Right atrium auricular region (tissue), 2 donors: ENCODE measurements at regions not wholly inside any gene's neighbourhood (a gene's known extent, or its start where the extent isn't known, plus 50 kb on each side); places are given as distances from the start of the nearest gene placed in this dataset.
A peak's percentile ranks its signal among the peaks of the same experiment; 100 is the strongest.

Experiments used
- DNase-seq: peaks from one replicate; pipeline ENCODE4 v3.0.0-alpha.2; 2019; ENCODE audit warnings: low spot score
- H3K27ac ChIP-seq, 2 donors: fragments of 200-600 bp; sonication (generic); 1 replicate in 1 of 2; 2 replicates in 1 of 2; pipeline ENCODE4 v1.5.1; 2016 to 2019
- H3K27me3 ChIP-seq, 2 donors: fragments of 200-600 bp; sonication (generic); one replicate each; pipeline versions ENCODE4 v1.5.1 to v1.6.0; 2017 to 2019
- H3K36me3 ChIP-seq: fragments of 200-600 bp; sonication (generic); one replicate; pipeline ENCODE4 v1.5.1; 2016
- H3K4me1 ChIP-seq, 2 donors: fragments of 200-600 bp; sonication (generic); one replicate each; pipeline versions ENCODE4 v1.5.1 to v1.6.0; 2017 to 2019
- H3K4me3 ChIP-seq, 2 donors: fragments of 200-600 bp; sonication (generic); 1 replicate in 1 of 2; 2 replicates in 1 of 2; pipeline ENCODE4 v1.5.1; 2017 to 2019; ENCODE audit warnings: mild to moderate bottlenecking in 1 of 2, moderate library complexity in 1 of 2
- H3K9me3 ChIP-seq, 2 donors: fragments of 200-600 bp; sonication (generic); one replicate each; pipeline ENCODE4 v1.5.1; 2019
- TF ChIP-seq, protein P1 (sequence below), 2 donors: fragments of 200-600 bp; sonication (generic); IDR thresholded peaks; one replicate each; pipeline ENCODE4 v1.5.1; 2019; ENCODE audit warnings: antibody characterized with exemption in 2 of 2

DNA sequence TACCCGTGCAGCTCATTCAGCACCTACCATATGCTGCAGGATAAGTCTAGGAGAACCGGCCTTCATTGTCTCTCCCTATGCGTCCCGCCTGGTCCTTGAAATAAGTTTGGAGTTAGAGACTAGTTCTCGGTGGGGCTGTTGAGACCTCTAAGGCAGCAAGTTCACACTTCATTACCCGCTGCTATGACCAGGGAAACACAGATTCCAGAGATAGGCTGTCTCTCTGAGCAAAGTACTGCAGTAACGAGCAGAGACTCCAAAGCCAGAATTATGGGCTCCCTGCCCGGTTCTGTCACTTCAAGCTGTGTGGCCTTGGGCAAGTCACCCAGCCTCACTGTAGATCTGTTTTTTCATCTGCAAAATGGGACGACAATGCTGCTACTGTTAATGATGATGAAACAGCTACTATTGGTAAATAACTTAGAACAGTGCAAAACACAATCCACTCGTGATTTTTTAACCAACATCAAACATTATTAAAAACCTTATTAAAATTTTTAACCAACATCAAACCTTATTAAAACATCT lies 184.1 kb downstream of the USP12 start:
- TF ChIP-seq, protein P1, sequence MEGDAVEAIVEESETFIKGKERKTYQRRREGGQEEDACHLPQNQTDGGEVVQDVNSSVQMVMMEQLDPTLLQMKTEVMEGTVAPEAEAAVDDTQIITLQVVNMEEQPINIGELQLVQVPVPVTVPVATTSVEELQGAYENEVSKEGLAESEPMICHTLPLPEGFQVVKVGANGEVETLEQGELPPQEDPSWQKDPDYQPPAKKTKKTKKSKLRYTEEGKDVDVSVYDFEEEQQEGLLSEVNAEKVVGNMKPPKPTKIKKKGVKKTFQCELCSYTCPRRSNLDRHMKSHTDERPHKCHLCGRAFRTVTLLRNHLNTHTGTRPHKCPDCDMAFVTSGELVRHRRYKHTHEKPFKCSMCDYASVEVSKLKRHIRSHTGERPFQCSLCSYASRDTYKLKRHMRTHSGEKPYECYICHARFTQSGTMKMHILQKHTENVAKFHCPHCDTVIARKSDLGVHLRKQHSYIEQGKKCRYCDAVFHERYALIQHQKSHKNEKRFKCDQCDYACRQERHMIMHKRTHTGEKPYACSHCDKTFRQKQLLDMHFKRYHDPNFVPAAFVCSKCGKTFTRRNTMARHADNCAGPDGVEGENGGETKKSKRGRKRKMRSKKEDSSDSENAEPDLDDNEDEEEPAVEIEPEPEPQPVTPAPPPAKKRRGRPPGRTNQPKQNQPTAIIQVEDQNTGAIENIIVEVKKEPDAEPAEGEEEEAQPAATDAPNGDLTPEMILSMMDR (IDR thresholded peaks at IDR 0.05), result no peak
- Histone ChIP-seq H3K27ac (no peak overlapping the region), H3K27me3 (no peaks in the 10 kb centered on the region), H3K36me3 (no peaks in the 10 kb centered on the region), H3K4me3 (no peak overlapping the region), H3K9me3 (no peaks in the 10 kb centered on the region), H3K4me1 (peaks cover 0 to 21% of the 10 kb centered on the region in 2 donors)
- no peak for DNase-seq

- no peaks in the 10 kb centered on the region for H3K36me3 ChIP-seq
- H3K27me3 ChIP-seq, result no peaks in the 10 kb centered on the region
- H3K9me3 ChIP-seq, result no peaks in the 10 kb centered on the region
- TF ChIP-seq, protein P1 (IDR thresholded peaks at IDR 0.05), result peak; percentile 66 to 79
- no peak overlapping the region for H3K4me3 ChIP-seq
- peak; percentile 87 for DNase-seq
- H3K4me1 ChIP-seq, result peaks cover 0 to 17% of the 10 kb centered on the region in 2 donors
- H3K27ac ChIP-seq, result no peak overlapping the region
These were observed 186.2 kb downstream of the USP12 start for GRCh38 chr13:26985285-26985878.

GRCh38 chr13:26984337-26984736 lies 187.3 kb downstream of the USP12 start:
- no peak for DNase-seq
- TF ChIP-seq, protein P1 (IDR thresholded peaks at IDR 0.05), result no peak
- Histone ChIP-seq H3K4me1 (peaks cover 0 to 21% of the 10 kb centered on the region in 2 donors), H3K27ac (peak overlapping the region in 1 of 2 donors; percentile 81), H3K36me3 (no peaks in the 10 kb centered on the region), H3K9me3 (no peaks in the 10 kb centered on the region), H3K27me3 (no peaks in the 10 kb centered on the region), H3K4me3 (no peak overlapping the region)

DNA sequence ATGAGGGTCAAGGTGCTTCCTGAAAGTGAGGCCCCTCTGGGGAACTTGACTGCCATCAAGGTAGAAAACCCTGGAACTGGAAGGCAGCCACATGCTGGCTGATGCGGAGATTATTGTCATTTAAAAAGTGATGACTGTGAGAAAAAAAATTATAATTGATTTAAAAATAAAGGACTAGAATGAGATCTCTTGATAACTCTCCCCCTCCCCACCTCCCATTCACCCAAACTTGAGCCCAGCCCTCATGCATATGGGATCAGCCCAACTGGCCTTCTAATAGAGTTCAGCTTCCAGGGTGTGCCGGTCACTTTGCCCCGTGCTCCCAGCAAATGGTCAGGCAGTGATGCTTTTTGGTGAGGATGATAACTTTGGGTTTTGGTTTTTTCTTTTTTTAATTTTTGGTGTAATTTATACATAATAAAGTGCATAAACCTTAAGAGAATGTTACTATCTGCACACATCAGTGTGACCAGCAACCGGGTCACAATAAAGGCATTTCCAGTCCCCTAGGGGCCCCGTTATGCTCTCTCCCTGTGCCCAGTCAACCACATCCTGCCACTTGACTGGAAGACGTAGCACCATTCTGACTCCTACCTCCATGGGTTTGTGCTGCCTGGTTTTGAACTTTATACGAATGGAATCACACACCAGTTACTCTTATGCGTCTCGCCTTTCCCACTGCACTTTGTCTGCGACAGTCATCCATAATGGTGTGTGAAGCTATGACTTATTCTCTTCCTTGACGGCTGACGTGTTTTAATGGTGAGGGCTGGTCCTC lies 187.9 kb downstream of the USP12 start:
- DNase-seq, result no peak

GRCh38 chr13:26980099-26981031 lies 191.2 kb downstream of the USP12 start:
- H3K36me3 ChIP-seq, result no peaks in the 10 kb centered on the region
- no peak overlapping the region for H3K4me3 ChIP-seq
- no peaks in the 10 kb centered on the region for H3K9me3 ChIP-seq
- no peaks in the 10 kb centered on the region for H3K27me3 ChIP-seq
- no peak for DNase-seq
- peaks cover 0 to 30% of the 10 kb centered on the region in 2 donors for H3K4me1 ChIP-seq
- TF ChIP-seq, protein P1 (IDR thresholded peaks at IDR 0.05), result no peak
- peak overlapping the region in 1 of 2 donors; percentile 82 for H3K27ac ChIP-seq

More for the DNA sequence above, 187.9 kb downstream of the USP12 start:
- Histone ChIP-seq H3K36me3 (no peaks in the 10 kb centered on the region), H3K9me3 (no peaks in the 10 kb centered on the region), H3K4me1 (peaks cover 0 to 27% of the 10 kb centered on the region in 2 donors), H3K27ac (peak overlapping the region; percentile 71 to 81), H3K4me3 (peak overlapping the region in 1 of 2 donors; percentile 21), H3K27me3 (no peaks in the 10 kb centered on the region)
- TF ChIP-seq, protein P1 (IDR thresholded peaks at IDR 0.05), result no peak
